HepG2 (cell line): ENCODE measurements at regions not wholly inside any gene's neighbourhood (a gene's known extent, or its start where the extent isn't known, plus 50 kb on each side); places are given as distances from the start of the nearest gene placed in this dataset.

Source experiments
- EEA1 ChIP-seq: sonication (generic); formaldehyde crosslinking; IDR thresholded peaks from 2 replicates; pipeline ENCODE4 v1.5.1; 2020; ENCODE audit warnings: mild to moderate bottlenecking, missing genetic modification reagents, borderline replicate concordance
- KLF13 ChIP-seq: sonication (generic); formaldehyde crosslinking; IDR thresholded peaks from 2 replicates; pipeline ENCODE4 v1.4.0; 2020; ENCODE audit warnings: mild to moderate bottlenecking, missing genetic modification reagents
- NCOA2 ChIP-seq: sonication (generic); formaldehyde crosslinking; IDR thresholded peaks from 2 replicates; pipeline ENCODE4 v1.8.0; 2022; ENCODE audit warnings: inconsistent platforms
- NFRKB ChIP-seq: fragments of 450-650 bp; IDR thresholded peaks from 2 replicates; pipeline ENCODE4 v1.6.1; 2017
- ZNF274 ChIP-seq: sonication (generic); formaldehyde crosslinking; IDR thresholded peaks from 2 replicates; pipeline ENCODE4 v1.5.1; 2020; ENCODE audit warnings: mild to moderate bottlenecking, missing genetic modification reagents
- TF ChIP-seq, protein P1 (sequence below): sonication (generic); formaldehyde crosslinking; IDR thresholded peaks from 2 replicates; pipeline ENCODE4 v1.5.0; 2020; ENCODE audit warnings: mild to moderate bottlenecking, missing genetic modification reagents, moderate library complexity
- TF ChIP-seq, protein P2 (sequence below): sonication (generic); formaldehyde crosslinking; IDR thresholded peaks from 2 replicates; pipeline ENCODE4 v1.8.0; 2022; ENCODE audit warnings: missing genetic modification reagents, mild to moderate bottlenecking, inconsistent platforms, borderline replicate concordance

DNA sequence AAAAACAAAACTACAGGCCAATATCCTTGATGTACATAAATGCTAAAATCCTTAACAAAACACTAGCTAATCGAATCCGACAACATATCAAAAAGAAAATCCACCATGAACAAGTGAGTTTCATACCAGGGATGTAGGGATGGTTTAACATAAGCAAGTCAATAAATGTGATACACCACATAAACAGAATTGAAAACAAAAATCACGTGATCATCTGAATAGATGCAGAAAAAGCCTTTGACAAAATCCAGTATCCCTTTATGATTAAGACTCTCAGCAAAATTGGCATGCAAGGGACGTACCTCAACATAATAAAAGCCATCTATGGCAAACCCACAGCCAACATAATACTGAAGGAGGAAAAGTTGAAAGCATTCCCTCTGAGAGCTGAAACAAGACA lies 466.1 kb downstream of the BRINP3 start:
- TF ChIP-seq, protein P1, sequence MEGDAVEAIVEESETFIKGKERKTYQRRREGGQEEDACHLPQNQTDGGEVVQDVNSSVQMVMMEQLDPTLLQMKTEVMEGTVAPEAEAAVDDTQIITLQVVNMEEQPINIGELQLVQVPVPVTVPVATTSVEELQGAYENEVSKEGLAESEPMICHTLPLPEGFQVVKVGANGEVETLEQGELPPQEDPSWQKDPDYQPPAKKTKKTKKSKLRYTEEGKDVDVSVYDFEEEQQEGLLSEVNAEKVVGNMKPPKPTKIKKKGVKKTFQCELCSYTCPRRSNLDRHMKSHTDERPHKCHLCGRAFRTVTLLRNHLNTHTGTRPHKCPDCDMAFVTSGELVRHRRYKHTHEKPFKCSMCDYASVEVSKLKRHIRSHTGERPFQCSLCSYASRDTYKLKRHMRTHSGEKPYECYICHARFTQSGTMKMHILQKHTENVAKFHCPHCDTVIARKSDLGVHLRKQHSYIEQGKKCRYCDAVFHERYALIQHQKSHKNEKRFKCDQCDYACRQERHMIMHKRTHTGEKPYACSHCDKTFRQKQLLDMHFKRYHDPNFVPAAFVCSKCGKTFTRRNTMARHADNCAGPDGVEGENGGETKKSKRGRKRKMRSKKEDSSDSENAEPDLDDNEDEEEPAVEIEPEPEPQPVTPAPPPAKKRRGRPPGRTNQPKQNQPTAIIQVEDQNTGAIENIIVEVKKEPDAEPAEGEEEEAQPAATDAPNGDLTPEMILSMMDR, result no peak
- TF ChIP-seq NCOA2 (CRISPR knock-in tag), result no peak
- TF ChIP-seq ZNF274 (CRISPR knock-in tag), result no peak
- TF ChIP-seq, protein P2, sequence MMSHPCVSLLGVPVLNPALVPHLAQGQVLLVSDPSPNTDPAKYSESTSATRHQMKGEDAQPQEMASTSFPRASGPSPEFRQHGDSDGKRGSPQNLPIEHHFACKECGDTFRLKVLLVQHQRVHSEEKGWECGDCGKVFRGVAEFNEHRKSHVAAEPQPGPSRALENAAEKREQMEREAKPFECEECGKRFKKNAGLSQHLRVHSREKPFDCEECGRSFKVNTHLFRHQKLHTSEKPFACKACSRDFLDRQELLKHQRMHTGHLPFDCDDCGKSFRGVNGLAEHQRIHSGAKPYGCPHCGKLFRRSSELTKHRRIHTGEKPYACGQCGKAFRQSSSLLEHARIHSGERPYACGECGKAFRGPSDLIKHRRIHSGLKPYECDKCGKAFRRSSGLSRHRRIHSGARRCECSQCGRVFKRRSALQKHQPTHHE (CRISPR knock-in tag), result no peak
- no peak for TF ChIP-seq KLF13
- TF ChIP-seq EEA1 (CRISPR knock-in tag), result no peak
- no peak for TF ChIP-seq NFRKB
